IPS DF 6.9 (cell line): ENCODE measurements at regions not wholly inside any gene's neighbourhood (a gene's known extent, or its start where the extent isn't known, plus 50 kb on each side); places are given as distances from the start of the nearest gene placed in this dataset.

Source experiments
- DNase-seq: peaks from one replicate; pipeline ENCODE4 v3.0.0-alpha.2; 2013; ENCODE audit warnings: low read depth, low spot score
- H3K27ac ChIP-seq: one replicate; pipeline ENCODE4 v1.5.1; 2013; ENCODE audit warnings: low read length, control low read depth
- H3K27me3 ChIP-seq: 2 replicates; pipeline ENCODE4 v1.6.1; 2013; ENCODE audit warnings: mild to moderate bottlenecking, low read length; ENCODE audit not compliant: control insufficient read depth, insufficient read depth
- H3K36me3 ChIP-seq: 2 replicates; pipeline ENCODE4 v1.6.1; 2013; ENCODE audit warnings: low read length; ENCODE audit not compliant: control insufficient read depth, insufficient read depth
- H3K4me1 ChIP-seq: 2 replicates; pipeline ENCODE4 v1.6.1; 2013; ENCODE audit warnings: low read length; ENCODE audit not compliant: control insufficient read depth, insufficient read depth
- H3K4me3 ChIP-seq: 2 replicates; pipeline ENCODE4 v1.5.1; 2013; ENCODE audit warnings: mild to moderate bottlenecking, low read length
- H3K9me3 ChIP-seq: 2 replicates; pipeline ENCODE4 v1.6.1; 2013; ENCODE audit warnings: low read length, inconsistent platforms; ENCODE audit not compliant: control insufficient read depth, insufficient read depth
- WGBS: extraction: QIAGEN DNeasy Blood & Tissue Kit; methylation state at CpG from one replicate; pipeline ENCODE4 v1.1.7; 2013; ENCODE audit warnings: mixed read lengths, missing lambda C conversion rate; ENCODE audit not compliant: insufficient read length, insufficient coverage; 5-methylcytosine and 5-hydroxymethylcytosine counted together

DNA sequence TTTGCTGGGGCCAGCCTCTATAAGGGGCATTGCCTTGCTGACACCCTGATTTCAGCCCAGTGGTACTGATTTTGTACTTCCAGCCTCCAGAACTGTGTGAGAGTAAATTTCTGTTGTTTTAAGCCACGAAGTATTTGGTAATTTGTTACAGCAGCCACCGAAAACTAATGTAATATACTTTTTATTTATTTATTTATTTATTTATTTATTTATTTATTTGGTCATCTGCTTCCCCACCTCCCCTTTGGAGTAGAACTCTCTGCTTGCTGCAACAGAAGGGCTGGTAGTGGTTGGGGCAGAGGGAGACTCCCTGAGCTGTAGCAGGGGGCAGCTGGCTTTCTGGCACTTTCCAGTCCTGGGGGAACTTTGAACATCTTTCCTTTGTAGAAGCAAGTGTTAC, 128.4 kb upstream of the RAG2 start:
- no peak overlapping the region for H3K27ac ChIP-seq
- H3K4me3 ChIP-seq: no peak overlapping the region
- no CpG with 5 or more reads among the region's 2 CpGs for WGBS
- no peaks in the 10 kb centered on the region for H3K27me3 ChIP-seq
- no peak for DNase-seq
- H3K36me3 ChIP-seq: no peaks in the 10 kb centered on the region
- H3K4me1 ChIP-seq: no peaks in the 10 kb centered on the region
- H3K9me3 ChIP-seq: no peaks in the 10 kb centered on the region

DNA sequence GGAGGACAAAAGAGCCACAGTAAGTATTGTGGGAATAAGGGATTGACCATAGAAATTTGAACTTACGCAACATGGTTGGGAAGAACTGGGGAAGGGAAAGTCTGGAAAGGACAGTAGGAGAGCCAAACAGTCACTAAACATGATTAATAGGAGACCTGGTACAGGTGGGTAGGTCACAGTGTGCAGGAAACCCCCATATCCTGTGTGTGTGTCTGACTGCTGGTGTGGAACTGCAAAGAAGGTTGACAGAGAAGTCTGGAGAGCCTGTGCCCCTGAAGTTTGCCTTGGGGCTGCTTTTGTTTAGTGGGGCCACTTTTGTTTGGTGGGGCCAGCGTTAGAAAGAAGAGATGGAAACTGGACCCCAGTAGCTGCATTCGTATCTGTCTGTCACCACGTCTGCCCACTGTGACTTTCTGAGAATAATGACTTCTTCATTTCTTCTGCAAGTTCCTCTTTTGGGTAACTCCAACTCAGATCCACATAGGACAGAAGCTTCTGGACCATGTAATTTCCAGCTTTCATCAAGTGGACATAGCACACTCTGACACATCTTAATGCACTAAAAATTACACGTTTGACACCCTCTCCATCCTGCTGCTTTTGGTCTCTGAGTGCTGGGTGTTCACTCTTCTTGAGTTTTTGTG, 126.8 kb upstream of the RAG2 start:
- no peaks in the 10 kb centered on the region for H3K4me1 ChIP-seq
- no peaks in the 10 kb centered on the region for H3K36me3 ChIP-seq
- H3K4me3 ChIP-seq: no peak overlapping the region
- H3K9me3 ChIP-seq: no peaks in the 10 kb centered on the region
- no peak for DNase-seq
- WGBS: no CpG with 5 or more reads among the region's 5 CpGs
- H3K27ac ChIP-seq: no peak overlapping the region
- no peaks in the 10 kb centered on the region for H3K27me3 ChIP-seq

DNA sequence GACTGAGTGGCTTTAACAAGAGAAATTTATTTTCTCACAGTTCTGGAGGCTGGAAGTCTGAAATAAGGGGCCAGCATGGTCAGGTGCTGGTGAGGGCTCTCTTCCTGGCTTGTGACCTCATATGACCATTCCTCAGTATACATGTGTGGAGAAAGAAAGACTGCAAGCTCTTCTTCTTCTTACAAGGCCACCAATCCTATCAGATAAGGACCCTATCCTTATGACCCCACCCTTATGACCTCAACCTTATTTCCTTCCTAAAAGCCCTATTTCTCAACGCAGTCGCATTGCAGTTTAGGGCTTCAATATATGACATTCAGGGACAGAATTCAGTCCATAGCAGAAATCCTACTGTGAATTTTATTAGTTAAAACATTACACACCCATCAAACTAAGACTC, 124.4 kb upstream of the RAG2 start:
- H3K4me3 ChIP-seq: no peak overlapping the region
- 0 out of 2 replicates have a peak, but pooled peaks cover 3% of the 10 kb centered on the region for H3K4me1 ChIP-seq
- no peaks in the 10 kb centered on the region for H3K9me3 ChIP-seq
- WGBS: no CpG with 5 or more reads among the region's 2 CpGs
- no peak for DNase-seq
- no peaks in the 10 kb centered on the region for H3K36me3 ChIP-seq
- no peak overlapping the region for H3K27ac ChIP-seq
- H3K27me3 ChIP-seq: peaks cover 5% of the 10 kb centered on the region

DNA sequence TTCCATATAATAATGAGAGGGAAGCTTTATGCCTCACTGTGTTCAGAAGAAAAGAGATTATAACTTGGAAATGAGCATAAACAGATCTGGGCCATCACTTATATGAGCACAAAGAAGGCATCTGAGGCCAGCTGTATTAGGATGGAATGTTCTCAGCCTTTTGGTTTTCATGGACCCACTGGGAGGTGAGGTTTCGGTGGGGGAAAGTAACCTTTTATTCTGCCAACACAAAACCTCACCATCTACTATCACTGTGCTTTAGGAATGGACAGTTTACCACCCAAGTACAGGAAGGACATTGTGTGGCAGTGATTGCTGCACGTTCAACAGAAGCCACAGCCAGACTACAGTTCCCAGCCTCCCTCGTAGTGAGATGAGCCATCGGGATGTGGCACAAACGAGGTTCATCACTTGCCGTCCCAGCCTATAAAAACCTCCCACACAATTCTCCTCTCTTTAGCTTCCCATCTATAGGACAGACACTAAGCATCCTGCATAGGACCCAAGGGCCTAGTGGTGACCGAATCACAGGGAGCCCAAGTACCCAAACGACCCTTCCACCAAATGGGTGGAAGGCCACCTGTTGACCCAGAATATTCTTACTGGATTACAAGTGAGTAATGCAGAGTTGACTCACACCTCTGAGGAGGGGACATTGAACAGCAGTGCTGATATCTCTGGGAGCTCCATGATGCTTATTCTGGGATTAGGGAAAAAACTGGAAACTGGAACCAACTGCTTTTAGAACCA, 121.5 kb upstream of the RAG2 start:
- no peak overlapping the region for H3K27ac ChIP-seq
- DNase-seq: no peak
- 0 out of 2 replicates have a peak, but pooled peaks cover 3% of the 10 kb centered on the region for H3K4me1 ChIP-seq
- H3K9me3 ChIP-seq: no peaks in the 10 kb centered on the region
- peaks cover 7% of the 10 kb centered on the region for H3K27me3 ChIP-seq
- H3K36me3 ChIP-seq: no peaks in the 10 kb centered on the region
- no CpG with 5 or more reads among the region's 8 CpGs for whole genome bisulfite sequencing
- no peak overlapping the region for H3K4me3 ChIP-seq

DNA sequence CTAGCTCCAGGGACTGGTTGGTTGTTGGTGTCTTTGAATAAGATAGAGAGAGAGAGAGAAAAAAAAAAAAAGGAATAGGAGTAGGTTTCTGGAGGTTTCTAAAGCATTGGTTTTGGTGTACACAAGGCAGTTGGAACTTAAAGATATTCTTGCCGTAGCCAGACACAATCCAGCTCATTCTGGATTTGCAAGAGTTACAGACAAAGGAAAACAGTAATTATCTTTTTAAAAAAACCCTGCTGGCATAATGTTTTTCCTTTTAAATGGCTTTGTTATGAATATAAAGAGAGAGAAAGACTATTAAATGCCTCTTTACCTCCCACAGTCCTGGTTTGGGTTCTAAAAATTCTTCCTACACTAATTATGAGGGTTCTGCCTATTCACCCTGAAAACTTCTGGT, 120.4 kb upstream of the RAG2 start:
- no peak for DNase-seq
- Histone ChIP-seq H3K27ac (no peak overlapping the region), H3K36me3 (no peaks in the 10 kb centered on the region), H3K4me3 (no peak overlapping the region), H3K9me3 (no peaks in the 10 kb centered on the region), H3K27me3 (peaks cover 7% of the 10 kb centered on the region), H3K4me1 (0 out of 2 replicates have a peak, but pooled peaks cover 3% of the 10 kb centered on the region)
- no CpG with 5 or more reads among the region's 1 CpG for WGBS

DNA sequence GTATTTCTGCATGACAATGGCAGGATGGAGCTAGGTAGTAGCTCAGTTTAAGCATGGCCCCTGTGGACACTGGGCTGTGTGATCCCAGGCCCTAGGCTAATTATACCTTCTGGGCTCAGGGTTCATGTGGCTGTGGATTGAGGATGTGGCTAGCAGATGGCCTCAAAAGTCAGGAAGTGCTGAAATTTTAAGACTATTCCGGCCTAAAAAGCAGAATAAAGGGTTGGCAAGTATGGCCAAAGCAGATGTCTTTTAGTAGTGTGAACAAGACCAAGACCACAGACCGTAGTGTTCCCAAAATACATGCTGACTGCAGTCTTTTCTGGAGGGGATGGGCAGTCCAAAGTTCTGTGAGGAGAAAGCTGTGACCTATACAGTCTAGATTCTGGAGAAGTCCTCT, 115.7 kb upstream of the RAG2 start:
- no peaks in the 10 kb centered on the region for H3K9me3 ChIP-seq
- DNase-seq: no peak
- no peak overlapping the region for H3K27ac ChIP-seq
- no CpG with 5 or more reads among the region's 2 CpGs for WGBS
- H3K27me3 ChIP-seq: peaks cover 4% of the 10 kb centered on the region; the same call in 1 of the 2 replicates
- H3K4me3 ChIP-seq: no peak overlapping the region
- no peaks in the 10 kb centered on the region for H3K36me3 ChIP-seq
- H3K4me1 ChIP-seq: no peaks in the 10 kb centered on the region

DNA sequence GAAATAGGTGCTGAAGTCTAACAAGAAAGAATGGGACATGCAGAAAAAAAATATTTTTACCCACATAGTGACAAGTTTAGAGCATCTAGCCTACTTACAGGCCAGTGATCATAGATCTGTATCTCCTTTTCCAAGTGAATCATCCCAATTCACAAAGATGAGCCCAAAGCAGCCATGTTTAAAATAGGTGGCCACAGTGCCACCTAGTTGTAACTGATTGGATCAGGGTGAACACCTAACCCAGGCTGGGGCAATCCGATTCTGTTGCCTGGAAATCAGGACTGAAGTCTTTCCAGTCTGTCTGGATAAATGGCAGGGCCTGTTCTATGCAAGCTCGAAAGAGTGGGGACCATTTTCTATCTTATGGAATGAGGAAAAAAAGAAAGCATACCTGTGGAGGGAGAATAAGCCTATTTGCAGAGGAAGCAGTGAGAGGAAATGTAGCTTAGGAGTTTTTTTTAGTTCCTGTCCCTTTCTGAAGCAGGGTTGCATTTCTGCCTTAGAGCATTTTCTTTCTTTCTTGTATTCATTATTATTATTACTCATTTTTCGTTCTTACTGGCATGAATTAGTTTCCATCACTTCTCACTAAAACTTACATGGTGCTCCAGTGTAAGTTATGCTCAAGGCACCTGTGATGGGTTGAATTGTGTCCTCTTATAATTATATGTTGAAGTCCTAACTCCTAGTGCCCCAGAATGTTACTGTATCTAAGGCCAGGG, 113.2 kb upstream of the RAG2 start:
- Histone ChIP-seq H3K36me3 (no peaks in the 10 kb centered on the region), H3K27me3 (no peaks in the 10 kb centered on the region), H3K4me3 (no peak overlapping the region), H3K9me3 (no peaks in the 10 kb centered on the region), H3K4me1 (no peaks in the 10 kb centered on the region), H3K27ac (no peak overlapping the region)
- DNase-seq: no peak
- no CpG with 5 or more reads among the region's 3 CpGs for WGBS
